HG03442 (cell line): ENCODE measurements at regions not wholly inside any gene's neighbourhood (a gene's known extent, or its start where the extent isn't known, plus 50 kb on each side); places are given as distances from the start of the nearest gene placed in this dataset.
A peak's percentile ranks its signal among the peaks of the same experiment; 100 is the strongest.

ENCODE experiments used
- ATAC-seq: cut with Tn5 transposase; IDR thresholded peaks from one replicate; pipeline ENCODE4 v1.9.1; 2021; ENCODE audit warnings: mild to moderate bottlenecking, moderate library complexity; ENCODE audit not compliant: unreplicated experiment

- no peak for ATAC-seq
Observed at GRCh38 chr5:54624805-54625568, 107.4 kb downstream of the SNX18 start.

- no peak for ATAC-seq
Observed at GRCh38 chr5:54621709-54622108, 104.2 kb downstream of the SNX18 start.

GRCh38 chr5:54621048-54621447 is 103.5 kb downstream of the SNX18 start:
- ATAC-seq: no peak

- no peak for ATAC-seq
Observed at GRCh38 chr5:54620141-54620933, 102.8 kb downstream of the SNX18 start.

GRCh38 chr5:54619731-54620130 is 102.2 kb downstream of the SNX18 start:
- no peak for ATAC-seq

- ATAC-seq: no peak
Observed at GRCh38 chr5:54616518-54617220, 99.1 kb downstream of the SNX18 start.

GRCh38 chr5:54616031-54616430 is 98.5 kb downstream of the SNX18 start:
- ATAC-seq: no peak

GRCh38 chr5:54615381-54615780 is 97.8 kb downstream of the SNX18 start:
- no peak for ATAC-seq

- no peak for ATAC-seq
Observed at GRCh38 chr5:54612711-54613110, 95.2 kb downstream of the SNX18 start.

GRCh38 chr5:54611290-54611951 is 93.9 kb downstream of the SNX18 start:
- ATAC-seq: no peak

- peak; percentile 97 for ATAC-seq
Observed at GRCh38 chr5:54610197-54610944, 92.8 kb downstream of the SNX18 start.

GRCh38 chr5:54608423-54609085 is 91.0 kb downstream of the SNX18 start:
- no peak for ATAC-seq

- ATAC-seq: no peak
Observed at GRCh38 chr5:54607006-54607405, 89.4 kb downstream of the SNX18 start.

- ATAC-seq: no peak
Observed at GRCh38 chr5:54603372-54603771, 85.8 kb downstream of the SNX18 start.

- no peak for ATAC-seq
Observed at GRCh38 chr5:54602475-54602874, 84.9 kb downstream of the SNX18 start.

GRCh38 chr5:54601411-54602230 is 84.1 kb downstream of the SNX18 start:
- no peak for ATAC-seq
